GM23338 (cell line): ENCODE measurements at regions not wholly inside any gene's neighbourhood (a gene's known extent, or its start where the extent isn't known, plus 50 kb on each side); places are given as distances from the start of the nearest gene placed in this dataset.

Source experiments
- ATAC-seq: fragments of 200-7000 bp; cut with Tn5 transposase; 3 replicates; pipeline ENCODE4 v1.9.1; 2020
- DNase-seq: peaks from one replicate; pipeline ENCODE4 v3.0.0-alpha.2; 2015; ENCODE audit warnings: low spot score
- H2AFZ ChIP-seq: fragments of 200-600 bp; sonication (generic); 2 replicates; pipeline ENCODE4 v1.8.0; 2016; ENCODE audit warnings: antibody characterized with exemption, mild to moderate bottlenecking, moderate library complexity
- H3F3A ChIP-seq: fragments of 200-600 bp; sonication (generic); replicated peaks from 2 replicates; pipeline ENCODE4 v1.8.0; 2017; ENCODE audit warnings: antibody characterized with exemption, mixed run types, low read depth
- H3K27ac ChIP-seq: fragments of 200-600 bp; sonication (generic); 2 replicates; pipeline ENCODE4 v1.6.1; 2016; ENCODE audit warnings: low read depth
- H3K27me3 ChIP-seq: fragments of 200-600 bp; sonication (generic); 2 replicates; pipeline ENCODE4 v1.8.0; 2016; ENCODE audit warnings: mild to moderate bottlenecking, mixed run types, moderate library complexity; ENCODE audit not compliant: insufficient read depth
- H3K36me3 ChIP-seq: fragments of 200-600 bp; sonication (generic); 2 replicates; pipeline ENCODE4 v1.8.0; 2016; ENCODE audit warnings: mild to moderate bottlenecking; ENCODE audit not compliant: insufficient read depth
- H3K4me1 ChIP-seq: fragments of 200-600 bp; sonication (generic); 2 replicates; pipeline ENCODE4 v1.8.0; 2016; ENCODE audit warnings: mild to moderate bottlenecking, moderate library complexity; ENCODE audit not compliant: insufficient read depth
- H3K4me2 ChIP-seq: fragments of 200-600 bp; sonication (generic); 2 replicates; pipeline ENCODE4 v1.7.1; 2017; ENCODE audit warnings: mixed run types
- H3K4me3 ChIP-seq: fragments of 200-600 bp; sonication (generic); 2 replicates; pipeline ENCODE4 v1.6.1; 2016; ENCODE audit warnings: mixed run types
- H3K79me2 ChIP-seq: fragments of 200-600 bp; sonication (generic); replicated peaks from 2 replicates; pipeline ENCODE4 v1.8.0; 2017; ENCODE audit warnings: mild to moderate bottlenecking; ENCODE audit not compliant: insufficient read depth
- H3K9me2 ChIP-seq: fragments of 200-600 bp; sonication (generic); 2 replicates; pipeline ENCODE4 v1.8.0; 2017; ENCODE audit not compliant: insufficient read depth
- H4K20me1 ChIP-seq: fragments of 200-600 bp; sonication (generic); replicated peaks from 2 replicates; pipeline ENCODE4 v1.8.0; 2017; ENCODE audit warnings: mild to moderate bottlenecking; ENCODE audit not compliant: insufficient read depth
- H3K27ac Mint-ChIP-seq: 2 replicates; pipeline ENCODE4 v1.8.0; 2020; ENCODE audit warnings: inconsistent platforms, mild to moderate bottlenecking, moderate library complexity, mixed read lengths
- H3K27me3 Mint-ChIP-seq: 3 replicates; pipeline ENCODE4 v1.8.0; 2022; ENCODE audit warnings: low read depth, mild to moderate bottlenecking, moderate library complexity, mixed read lengths, inconsistent platforms; ENCODE audit not compliant: insufficient read depth, poor library complexity
- H3K36me3 Mint-ChIP-seq: 3 replicates; pipeline ENCODE4 v1.8.0; 2021; ENCODE audit warnings: low read depth, mild to moderate bottlenecking, inconsistent platforms, moderate library complexity, mixed read lengths
- H3K4me1 Mint-ChIP-seq: 3 replicates; pipeline ENCODE4 v1.8.0; 2020; ENCODE audit warnings: mild to moderate bottlenecking, inconsistent platforms, mixed read lengths
- H3K4me3 Mint-ChIP-seq: 3 replicates; pipeline ENCODE4 v1.8.0; 2021; ENCODE audit warnings: moderate library complexity, mild to moderate bottlenecking, inconsistent platforms, mixed read lengths
- H3K9me3 Mint-ChIP-seq: 3 replicates; pipeline ENCODE4 v1.8.0; 2020; ENCODE audit warnings: moderate library complexity, mild to moderate bottlenecking, inconsistent platforms, mixed read lengths
- CREB1 ChIP-seq: fragments of 250-450 bp; sonication (Bioruptor Pico); IDR thresholded peaks from 2 replicates; pipeline ENCODE4 v1.5.0; 2020; ENCODE audit warnings: low read depth, mild to moderate bottlenecking, moderate library complexity
- ZNF331 ChIP-seq: fragments of 250-450 bp; sonication (Bioruptor Pico); IDR thresholded peaks from 2 replicates; pipeline ENCODE4 v1.5.0; 2020; ENCODE audit warnings: low read depth, mild to moderate bottlenecking, moderate library complexity
- TF ChIP-seq, protein P1 (sequence below): fragments of 250-450 bp; sonication (Bioruptor Pico); IDR thresholded peaks from 2 replicates; pipeline ENCODE4 v1.5.0; 2020; ENCODE audit warnings: mild to moderate bottlenecking, moderate library complexity
- TF ChIP-seq, protein P2 (sequence below), 2 experiments: fragments of 200-600 bp in 1 of 2; sonication (generic) in 1 of 2; conservative IDR thresholded peaks; 2 replicates each; pipeline versions ENCODE4 v1.5.1 to v1.6.1; 2016 to 2017; ENCODE audit warnings: antibody characterized with exemption in 2 of 2, low read depth in 2 of 2, mild to moderate bottlenecking in 2 of 2, moderate library complexity in 1 of 2
- TF ChIP-seq, protein P3 (sequence below): IDR thresholded peaks from one replicate; pipeline ENCODE4 v1.6.1; 2018; ENCODE audit warnings: antibody characterized with exemption; ENCODE audit not compliant: unreplicated experiment

DNA sequence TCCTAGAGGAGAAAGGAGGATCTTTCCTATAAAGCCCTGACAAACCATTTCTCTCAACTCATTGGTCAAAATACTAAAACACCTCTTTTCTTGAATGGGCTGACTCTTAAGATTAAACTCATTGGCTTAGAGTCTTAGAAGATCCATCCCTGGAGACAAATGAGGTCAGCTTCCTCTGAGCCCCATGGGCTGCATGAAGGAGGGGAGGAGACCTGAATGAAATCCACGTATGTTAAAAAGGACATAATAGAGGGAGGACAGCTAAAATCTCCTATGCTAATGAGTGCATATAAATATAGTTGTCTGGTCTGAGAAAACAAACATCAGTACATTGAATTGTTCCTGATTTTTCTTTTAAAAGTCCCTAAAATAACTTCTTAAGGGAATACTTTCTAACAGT lies 255.0 kb downstream of the TBL1XR1 start (continued):
- TF ChIP-seq, protein P1, sequence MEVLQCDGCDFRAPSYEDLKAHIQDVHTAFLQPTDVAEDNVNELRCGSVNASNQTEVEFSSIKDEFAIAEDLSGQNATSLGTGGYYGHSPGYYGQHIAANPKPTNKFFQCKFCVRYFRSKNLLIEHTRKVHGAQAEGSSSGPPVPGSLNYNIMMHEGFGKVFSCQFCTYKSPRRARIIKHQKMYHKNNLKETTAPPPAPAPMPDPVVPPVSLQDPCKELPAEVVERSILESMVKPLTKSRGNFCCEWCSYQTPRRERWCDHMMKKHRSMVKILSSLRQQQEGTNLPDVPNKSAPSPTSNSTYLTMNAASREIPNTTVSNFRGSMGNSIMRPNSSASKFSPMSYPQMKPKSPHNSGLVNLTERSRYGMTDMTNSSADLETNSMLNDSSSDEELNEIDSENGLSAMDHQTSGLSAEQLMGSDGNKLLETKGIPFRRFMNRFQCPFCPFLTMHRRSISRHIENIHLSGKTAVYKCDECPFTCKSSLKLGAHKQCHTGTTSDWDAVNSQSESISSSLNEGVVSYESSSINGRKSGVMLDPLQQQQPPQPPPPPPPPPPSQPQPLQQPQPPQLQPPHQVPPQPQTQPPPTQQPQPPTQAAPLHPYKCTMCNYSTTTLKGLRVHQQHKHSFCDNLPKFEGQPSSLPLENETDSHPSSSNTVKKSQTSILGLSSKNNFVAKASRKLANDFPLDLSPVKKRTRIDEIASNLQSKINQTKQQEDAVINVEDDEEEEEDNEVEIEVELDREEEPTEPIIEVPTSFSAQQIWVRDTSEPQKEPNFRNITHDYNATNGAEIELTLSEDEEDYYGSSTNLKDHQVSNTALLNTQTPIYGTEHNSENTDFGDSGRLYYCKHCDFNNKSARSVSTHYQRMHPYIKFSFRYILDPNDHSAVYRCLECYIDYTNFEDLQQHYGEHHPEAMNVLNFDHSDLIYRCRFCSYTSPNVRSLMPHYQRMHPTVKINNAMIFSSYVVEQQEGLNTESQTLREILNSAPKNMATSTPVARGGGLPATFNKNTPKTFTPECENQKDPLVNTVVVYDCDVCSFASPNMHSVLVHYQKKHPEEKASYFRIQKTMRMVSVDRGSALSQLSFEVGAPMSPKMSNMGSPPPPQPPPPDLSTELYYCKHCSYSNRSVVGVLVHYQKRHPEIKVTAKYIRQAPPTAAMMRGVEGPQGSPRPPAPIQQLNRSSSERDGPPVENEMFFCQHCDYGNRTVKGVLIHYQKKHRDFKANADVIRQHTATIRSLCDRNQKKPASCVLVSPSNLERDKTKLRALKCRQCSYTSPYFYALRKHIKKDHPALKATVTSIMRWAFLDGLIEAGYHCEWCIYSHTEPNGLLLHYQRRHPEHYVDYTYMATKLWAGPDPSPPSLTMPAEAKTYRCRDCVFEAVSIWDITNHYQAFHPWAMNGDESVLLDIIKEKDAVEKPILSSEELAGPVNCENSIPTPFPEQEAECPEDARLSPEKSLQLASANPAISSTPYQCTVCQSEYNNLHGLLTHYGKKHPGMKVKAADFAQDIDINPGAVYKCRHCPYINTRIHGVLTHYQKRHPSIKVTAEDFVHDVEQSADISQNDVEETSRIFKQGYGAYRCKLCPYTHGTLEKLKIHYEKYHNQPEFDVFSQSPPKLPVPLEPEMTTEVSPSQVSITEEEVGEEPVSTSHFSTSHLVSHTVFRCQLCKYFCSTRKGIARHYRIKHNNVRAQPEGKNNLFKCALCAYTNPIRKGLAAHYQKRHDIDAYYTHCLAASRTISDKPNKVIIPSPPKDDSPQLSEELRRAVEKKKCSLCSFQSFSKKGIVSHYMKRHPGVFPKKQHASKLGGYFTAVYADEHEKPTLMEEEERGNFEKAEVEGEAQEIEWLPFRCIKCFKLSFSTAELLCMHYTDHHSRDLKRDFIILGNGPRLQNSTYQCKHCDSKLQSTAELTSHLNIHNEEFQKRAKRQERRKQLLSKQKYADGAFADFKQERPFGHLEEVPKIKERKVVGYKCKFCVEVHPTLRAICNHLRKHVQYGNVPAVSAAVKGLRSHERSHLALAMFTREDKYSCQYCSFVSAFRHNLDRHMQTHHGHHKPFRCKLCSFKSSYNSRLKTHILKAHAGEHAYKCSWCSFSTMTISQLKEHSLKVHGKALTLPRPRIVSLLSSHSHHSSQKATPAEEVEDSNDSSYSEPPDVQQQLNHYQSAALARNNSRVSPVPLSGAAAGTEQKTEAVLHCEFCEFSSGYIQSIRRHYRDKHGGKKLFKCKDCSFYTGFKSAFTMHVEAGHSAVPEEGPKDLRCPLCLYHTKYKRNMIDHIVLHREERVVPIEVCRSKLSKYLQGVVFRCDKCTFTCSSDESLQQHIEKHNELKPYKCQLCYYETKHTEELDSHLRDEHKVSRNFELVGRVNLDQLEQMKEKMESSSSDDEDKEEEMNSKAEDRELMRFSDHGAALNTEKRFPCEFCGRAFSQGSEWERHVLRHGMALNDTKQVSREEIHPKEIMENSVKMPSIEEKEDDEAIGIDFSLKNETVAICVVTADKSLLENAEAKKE: no peak
- TF ChIP-seq, protein P2, sequence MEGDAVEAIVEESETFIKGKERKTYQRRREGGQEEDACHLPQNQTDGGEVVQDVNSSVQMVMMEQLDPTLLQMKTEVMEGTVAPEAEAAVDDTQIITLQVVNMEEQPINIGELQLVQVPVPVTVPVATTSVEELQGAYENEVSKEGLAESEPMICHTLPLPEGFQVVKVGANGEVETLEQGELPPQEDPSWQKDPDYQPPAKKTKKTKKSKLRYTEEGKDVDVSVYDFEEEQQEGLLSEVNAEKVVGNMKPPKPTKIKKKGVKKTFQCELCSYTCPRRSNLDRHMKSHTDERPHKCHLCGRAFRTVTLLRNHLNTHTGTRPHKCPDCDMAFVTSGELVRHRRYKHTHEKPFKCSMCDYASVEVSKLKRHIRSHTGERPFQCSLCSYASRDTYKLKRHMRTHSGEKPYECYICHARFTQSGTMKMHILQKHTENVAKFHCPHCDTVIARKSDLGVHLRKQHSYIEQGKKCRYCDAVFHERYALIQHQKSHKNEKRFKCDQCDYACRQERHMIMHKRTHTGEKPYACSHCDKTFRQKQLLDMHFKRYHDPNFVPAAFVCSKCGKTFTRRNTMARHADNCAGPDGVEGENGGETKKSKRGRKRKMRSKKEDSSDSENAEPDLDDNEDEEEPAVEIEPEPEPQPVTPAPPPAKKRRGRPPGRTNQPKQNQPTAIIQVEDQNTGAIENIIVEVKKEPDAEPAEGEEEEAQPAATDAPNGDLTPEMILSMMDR (conservative IDR thresholded peaks at IDR 0.05; ENCODE audit: low read depth in 2 of 2): no peak
- no peak for TF ChIP-seq ZNF331

DNA sequence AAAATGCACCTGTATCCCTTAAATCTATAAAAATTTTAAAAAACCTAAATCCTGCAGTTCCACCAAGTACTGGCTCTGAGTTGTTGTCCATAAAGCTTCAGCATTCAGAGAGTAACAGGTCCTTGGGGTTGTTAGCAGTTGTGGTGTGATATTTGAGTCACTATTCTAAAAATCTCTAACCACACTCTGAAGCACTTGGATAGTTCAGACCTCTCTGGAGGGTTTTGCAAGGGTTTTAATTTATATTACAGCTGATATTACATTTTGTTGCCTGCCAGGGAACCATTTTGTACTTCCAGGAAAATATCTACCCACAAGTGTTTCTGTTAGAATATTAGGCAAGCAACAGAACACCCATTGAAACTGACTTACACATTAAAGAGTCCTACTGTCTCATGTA lies 255.6 kb downstream of the TBL1XR1 start:
- Histone ChIP-seq H3K27ac (no peak overlapping the region), H3K9me2 (no peaks in the 10 kb centered on the region), H3K27me3 (no peaks in the 10 kb centered on the region), H4K20me1 (no peaks in the 10 kb centered on the region), H3K4me3 (no peak overlapping the region), H3K36me3 (no peaks in the 10 kb centered on the region), H3F3A (no peaks in the 10 kb centered on the region), H3K79me2 (no peaks in the 10 kb centered on the region), H2AFZ (peak overlapping the region; percentile 35; the same call in 1 of the 2 replicates), H3K4me1 (no peaks in the 10 kb centered on the region), H3K4me2 (no peak overlapping the region)
- ATAC-seq (no peak), DNase-seq (no peak)
- Mint-ChIP-seq H3K9me3 (no peaks in the 10 kb centered on the region; the same call in 2 of the 3 replicates), H3K27me3 (no peaks in the 10 kb centered on the region), H3K36me3 (no peaks in the 10 kb centered on the region), H3K4me3 (no peak overlapping the region), H3K27ac (no peak overlapping the region), H3K4me1 (peaks cover 3% of the 10 kb centered on the region; the same call in 1 of the 3 replicates)
- TF ChIP-seq CREB1 (CRISPR knock-in tag): no peak
- TF ChIP-seq, protein P3, sequence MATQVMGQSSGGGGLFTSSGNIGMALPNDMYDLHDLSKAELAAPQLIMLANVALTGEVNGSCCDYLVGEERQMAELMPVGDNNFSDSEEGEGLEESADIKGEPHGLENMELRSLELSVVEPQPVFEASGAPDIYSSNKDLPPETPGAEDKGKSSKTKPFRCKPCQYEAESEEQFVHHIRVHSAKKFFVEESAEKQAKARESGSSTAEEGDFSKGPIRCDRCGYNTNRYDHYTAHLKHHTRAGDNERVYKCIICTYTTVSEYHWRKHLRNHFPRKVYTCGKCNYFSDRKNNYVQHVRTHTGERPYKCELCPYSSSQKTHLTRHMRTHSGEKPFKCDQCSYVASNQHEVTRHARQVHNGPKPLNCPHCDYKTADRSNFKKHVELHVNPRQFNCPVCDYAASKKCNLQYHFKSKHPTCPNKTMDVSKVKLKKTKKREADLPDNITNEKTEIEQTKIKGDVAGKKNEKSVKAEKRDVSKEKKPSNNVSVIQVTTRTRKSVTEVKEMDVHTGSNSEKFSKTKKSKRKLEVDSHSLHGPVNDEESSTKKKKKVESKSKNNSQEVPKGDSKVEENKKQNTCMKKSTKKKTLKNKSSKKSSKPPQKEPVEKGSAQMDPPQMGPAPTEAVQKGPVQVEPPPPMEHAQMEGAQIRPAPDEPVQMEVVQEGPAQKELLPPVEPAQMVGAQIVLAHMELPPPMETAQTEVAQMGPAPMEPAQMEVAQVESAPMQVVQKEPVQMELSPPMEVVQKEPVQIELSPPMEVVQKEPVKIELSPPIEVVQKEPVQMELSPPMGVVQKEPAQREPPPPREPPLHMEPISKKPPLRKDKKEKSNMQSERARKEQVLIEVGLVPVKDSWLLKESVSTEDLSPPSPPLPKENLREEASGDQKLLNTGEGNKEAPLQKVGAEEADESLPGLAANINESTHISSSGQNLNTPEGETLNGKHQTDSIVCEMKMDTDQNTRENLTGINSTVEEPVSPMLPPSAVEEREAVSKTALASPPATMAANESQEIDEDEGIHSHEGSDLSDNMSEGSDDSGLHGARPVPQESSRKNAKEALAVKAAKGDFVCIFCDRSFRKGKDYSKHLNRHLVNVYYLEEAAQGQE: no peak
